Epithelial cell of esophagus (primary cell): ENCODE measurements at regions not wholly inside any gene's neighbourhood (a gene's known extent, or its start where the extent isn't known, plus 50 kb on each side); places are given as distances from the start of the nearest gene placed in this dataset.

Experiments used
- DNase-seq: peaks from one replicate; pipeline ENCODE4 v3.0.0; 2010; ENCODE audit warnings: low read depth
- H3K4me3 ChIP-seq: 2 replicates; pipeline ENCODE4 v1.5.1; 2011; ENCODE audit warnings: mild to moderate bottlenecking, low read length, control low read depth
- CTCF ChIP-seq: IDR thresholded peaks from 2 replicates; pipeline ENCODE4 v1.5.1; 2011; ENCODE audit warnings: low read depth, mild to moderate bottlenecking, low read length, control low read depth, inconsistent platforms; ENCODE audit not compliant: insufficient read depth; ENCODE audit errors: missing control alignments

DNA sequence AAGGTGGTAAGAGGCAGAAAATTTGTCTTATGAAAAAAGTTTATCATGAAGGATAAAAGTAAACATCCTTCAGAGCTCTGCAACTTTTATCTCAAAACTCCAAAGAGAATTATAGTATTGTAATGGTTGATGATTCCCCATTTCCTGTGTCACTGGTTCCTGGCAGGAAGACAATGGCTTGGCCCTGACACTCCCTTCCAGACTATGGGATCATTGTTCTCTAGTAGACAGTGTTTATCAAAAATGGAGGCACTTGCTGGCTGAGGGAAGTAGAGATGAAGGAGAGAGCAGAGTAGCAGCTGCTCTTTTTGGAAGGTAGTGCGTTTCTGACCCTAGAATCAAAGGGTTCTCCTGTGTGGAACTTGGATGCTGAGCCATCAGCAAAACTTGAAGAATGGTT, 145.9 kb upstream of the ATP1B1 start:
- H3K4me3 ChIP-seq: no peak overlapping the region
- no peak for DNase-seq
- no peak for TF ChIP-seq CTCF

GRCh38 chr1:168963601-168964000, 142.9 kb upstream of the ATP1B1 start:
- no peak for TF ChIP-seq CTCF
- DNase-seq: no peak
- H3K4me3 ChIP-seq: no peak overlapping the region

DNA sequence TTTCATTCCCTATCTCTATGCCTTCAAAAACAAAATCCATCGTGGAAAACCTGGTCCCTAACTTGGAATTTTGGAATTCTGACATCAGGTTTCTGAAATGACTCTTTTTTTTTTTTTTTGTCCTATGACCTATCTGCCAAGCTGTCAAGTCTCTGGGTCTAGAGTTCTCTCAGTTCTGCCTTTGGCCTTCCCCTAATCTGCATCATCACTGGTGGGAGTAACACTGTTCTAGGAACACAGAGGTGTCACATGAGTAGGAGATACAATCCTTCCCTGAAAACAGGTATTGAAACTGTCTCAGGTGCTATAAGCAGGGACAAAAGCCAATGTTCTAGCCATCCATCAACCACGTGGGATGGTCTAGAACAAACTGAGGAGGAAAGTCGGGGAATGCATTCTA, 142.0 kb upstream of the ATP1B1 start:
- H3K4me3 ChIP-seq: no peak overlapping the region
- no peak for TF ChIP-seq CTCF
- no peak for DNase-seq

GRCh38 chr1:168966217-168966616, 140.3 kb upstream of the ATP1B1 start:
- H3K4me3 ChIP-seq: no peak overlapping the region
- DNase-seq: no peak
- no peak for TF ChIP-seq CTCF

DNA sequence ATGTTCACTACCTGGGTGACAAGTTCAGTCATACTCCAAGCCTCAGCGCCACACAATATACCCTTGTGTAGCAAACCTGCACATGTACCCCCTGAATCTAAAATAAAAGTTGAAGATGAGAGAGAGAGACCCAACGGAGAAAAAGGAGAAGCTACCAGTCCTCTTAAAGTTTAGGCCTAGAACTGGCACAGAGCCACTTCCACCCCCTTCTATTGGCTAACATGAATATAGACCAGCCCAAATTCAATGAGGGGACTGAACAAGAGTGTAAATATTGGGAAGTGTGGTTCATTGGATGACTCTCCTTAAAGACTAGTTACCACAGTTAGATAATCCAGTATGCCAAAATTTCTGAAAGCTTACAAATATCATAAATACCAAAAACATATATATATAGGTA, 139.9 kb upstream of the ATP1B1 start:
- no peak for DNase-seq
- no peak overlapping the region for H3K4me3 ChIP-seq
- TF ChIP-seq CTCF: no peak

DNA sequence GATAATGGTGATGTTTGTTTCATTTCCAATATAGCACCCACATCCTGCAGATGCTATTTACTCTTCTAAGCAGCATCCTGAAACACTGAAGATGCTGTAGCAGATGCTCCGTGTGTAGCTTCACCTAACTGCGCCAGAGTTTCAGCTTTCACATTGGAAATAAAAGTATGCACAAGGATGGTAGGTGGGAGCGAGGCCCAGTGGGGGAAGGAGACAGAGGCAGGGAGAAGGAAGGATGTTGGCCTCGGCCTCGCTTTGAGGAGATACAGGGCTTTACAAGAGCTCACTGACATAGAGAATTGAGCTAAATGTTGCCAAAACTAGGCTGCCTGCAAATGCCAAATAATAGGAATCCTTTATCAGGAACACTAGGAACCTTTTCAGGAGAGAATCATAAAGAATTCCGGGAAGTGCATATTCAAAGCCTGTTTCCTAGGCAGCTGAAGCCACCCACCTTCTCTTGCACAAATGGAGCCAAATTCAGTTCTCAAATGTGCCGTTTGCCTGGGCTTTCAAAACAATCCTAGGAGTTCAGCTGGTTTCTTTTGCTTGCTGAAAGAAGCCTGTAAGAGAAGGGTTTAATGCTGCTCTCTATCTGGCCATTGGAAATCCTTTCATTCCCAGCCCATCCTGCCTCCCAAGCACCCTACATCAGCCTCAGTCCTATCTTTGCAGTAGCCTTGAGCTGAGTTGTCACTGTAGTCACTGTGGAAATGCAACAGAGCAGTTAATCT, 135.4 kb upstream of the ATP1B1 start:
- H3K4me3 ChIP-seq: no peak overlapping the region
- no peak for DNase-seq

More for the DNA sequence above, 135.4 kb upstream of the ATP1B1 start:
- TF ChIP-seq CTCF: no peak
